Caki2 (cell line): ENCODE measurements at regions not wholly inside any gene's neighbourhood (a gene's known extent, or its start where the extent isn't known, plus 50 kb on each side); places are given as distances from the start of the nearest gene placed in this dataset.
"Not testable (repeated sequence)": the region's sequence is repeated elsewhere in the genome, so short reads cannot be mapped to it uniquely, and the experiment has no call there.

Source experiments
- DNase-seq: peaks from one replicate; pipeline ENCODE4 v3.0.0-alpha.2; 2015; ENCODE audit warnings: low read depth
- in situ Hi-C: cut with HindIII; loops from 2 replicates; pipeline ENCODE4 v1.10.0; 2016; ENCODE audit warnings: low sequenced_read_pairs, low pct_unique_long_range_greater_than_20kb, mixed read lengths

DNA sequence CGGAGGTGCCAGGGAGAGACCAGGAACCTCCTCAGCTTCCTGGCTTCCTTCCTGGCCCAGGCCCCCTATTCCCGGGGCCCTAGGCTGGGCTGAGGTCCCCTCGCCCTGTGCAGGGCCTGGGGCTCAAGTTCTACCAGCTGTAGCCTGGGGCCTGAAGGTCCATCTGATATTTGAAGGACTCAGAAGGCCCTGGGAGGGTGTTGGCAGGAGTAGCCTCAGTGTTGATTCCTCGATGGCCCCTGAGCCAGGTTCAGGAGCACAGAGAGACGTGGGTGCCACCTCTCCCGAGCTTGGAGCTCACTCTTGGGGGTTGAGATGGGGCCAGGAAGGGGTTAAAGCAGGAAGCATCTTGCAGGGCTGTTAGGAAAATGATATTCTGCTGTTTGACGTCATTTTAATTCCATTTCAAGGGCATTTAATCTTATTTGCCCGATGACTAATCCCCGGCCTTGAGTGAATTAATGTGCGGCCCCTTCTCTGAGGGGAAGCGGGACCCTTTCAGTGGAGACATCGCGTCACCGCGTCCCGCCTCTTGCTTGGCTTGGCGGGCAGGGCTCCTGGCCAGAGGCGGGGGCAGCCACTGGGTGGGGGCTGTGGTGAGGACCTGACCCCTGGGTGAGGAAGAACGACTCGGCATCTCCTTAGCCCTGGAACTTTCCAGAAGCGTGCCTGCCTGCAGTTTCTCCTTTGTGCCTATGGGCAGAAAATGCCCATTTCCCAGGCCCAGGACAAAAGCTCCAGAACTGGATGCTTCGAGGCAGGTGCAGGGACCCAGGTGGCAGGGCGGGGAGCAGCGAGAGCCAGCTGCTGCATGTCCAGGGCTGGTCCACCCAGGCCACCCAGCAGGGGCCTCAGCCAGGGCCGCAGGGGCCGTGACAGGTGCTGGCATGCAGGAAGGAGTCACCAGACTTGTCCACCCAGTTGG is 158.3 kb downstream of the KIF26A start:
- no peak for DNase-seq
- in situ Hi-C loops: no loop called here

DNA sequence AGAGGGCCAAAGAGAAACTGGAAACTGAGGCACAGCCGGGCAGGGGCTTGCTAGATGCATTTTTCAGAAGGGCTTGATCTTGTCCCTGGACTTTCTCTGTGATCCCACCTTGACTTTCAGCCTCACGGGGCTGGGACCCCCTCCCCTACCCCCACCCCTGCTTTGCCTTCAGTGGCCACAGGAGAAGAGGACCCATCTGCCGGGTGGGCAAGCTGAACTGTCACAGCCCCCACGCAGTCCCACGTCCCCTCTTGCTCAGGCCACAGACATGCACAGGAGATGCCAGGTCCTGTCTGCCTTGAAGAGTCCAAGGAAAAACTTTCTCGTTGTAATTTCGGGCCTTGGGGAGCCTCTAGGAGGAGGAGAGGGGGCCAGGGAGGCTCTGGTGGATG is 158.9 kb downstream of the KIF26A start:
- in situ Hi-C loops: no loop called here
- DNase-seq: no peak

- no peak for DNase-seq
- in situ Hi-C loops: no loop called here
These were observed 159.5 kb downstream of the KIF26A start for GRCh38 chr14:104297721-104298401.

DNA sequence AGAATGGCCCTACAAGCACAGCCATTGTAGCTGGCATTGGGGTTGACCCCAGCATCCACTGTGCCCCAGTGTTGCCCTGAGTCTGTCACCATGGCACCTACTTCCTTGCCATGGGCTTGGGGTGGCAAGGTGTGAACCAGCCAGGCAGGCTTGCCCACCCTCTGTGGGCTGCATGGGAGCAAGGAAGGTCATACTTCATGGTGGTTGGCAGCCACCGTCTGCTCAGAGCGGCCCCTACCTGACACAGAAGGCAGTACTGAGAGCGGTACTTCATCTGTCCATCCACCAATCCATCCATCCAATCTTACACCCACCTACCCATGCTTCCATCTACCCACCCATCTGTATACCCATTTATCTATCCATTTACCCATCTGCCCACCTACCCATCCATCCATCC is 160.1 kb downstream of the KIF26A start:
- in situ Hi-C loops: no loop called here
- DNase-seq: no peak

- DNase-seq: no peak
- in situ Hi-C loops: no loop called here
These were observed 161.8 kb downstream of the KIF26A start for GRCh38 chr14:104299993-104300761.

DNA sequence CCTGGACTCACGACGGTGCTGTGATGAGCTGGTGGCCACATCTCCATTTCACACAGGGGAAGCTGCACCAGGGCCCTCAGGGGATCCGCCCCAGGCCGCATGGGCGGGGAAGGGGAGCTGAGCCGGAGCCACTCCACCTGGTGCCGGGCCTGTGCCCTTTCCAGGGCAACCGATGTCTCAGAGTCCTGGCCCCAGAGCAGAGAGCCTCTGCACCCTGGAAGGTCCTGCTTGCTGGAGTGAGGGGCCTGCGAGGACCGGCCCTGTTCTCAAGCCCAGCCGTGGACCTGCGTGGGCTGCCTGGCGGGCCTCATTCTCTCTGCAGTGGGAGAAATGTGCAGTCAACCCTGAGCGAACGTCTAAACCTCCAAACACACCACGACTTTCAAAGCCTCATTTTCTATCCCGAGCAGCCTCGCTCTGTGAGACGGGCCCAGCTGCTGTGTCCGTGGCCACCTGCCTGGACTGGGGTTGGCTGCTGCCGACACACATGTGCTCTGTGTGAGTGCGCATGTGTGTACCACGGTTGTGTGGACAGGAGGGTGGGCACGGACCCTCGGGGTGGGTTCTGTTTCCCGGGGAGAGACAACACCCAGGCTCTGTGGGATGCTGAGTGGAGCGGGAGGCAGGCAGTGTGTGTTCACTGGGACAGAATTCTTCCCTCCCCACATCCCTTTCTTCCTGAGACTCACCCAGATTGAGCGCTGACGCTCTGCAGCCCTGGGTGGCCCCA is 163.5 kb downstream of the KIF26A start:
- no peak for DNase-seq
- in situ Hi-C loops: no loop called here

GRCh38 chr14:104302794-104303405 is 164.5 kb downstream of the KIF26A start:
- in situ Hi-C loops: no loop called here
- DNase-seq: no peak

- DNase-seq: no peak
- in situ Hi-C loops: no loop called here
These were observed 165.5 kb downstream of the KIF26A start for GRCh38 chr14:104303705-104304425.

DNA sequence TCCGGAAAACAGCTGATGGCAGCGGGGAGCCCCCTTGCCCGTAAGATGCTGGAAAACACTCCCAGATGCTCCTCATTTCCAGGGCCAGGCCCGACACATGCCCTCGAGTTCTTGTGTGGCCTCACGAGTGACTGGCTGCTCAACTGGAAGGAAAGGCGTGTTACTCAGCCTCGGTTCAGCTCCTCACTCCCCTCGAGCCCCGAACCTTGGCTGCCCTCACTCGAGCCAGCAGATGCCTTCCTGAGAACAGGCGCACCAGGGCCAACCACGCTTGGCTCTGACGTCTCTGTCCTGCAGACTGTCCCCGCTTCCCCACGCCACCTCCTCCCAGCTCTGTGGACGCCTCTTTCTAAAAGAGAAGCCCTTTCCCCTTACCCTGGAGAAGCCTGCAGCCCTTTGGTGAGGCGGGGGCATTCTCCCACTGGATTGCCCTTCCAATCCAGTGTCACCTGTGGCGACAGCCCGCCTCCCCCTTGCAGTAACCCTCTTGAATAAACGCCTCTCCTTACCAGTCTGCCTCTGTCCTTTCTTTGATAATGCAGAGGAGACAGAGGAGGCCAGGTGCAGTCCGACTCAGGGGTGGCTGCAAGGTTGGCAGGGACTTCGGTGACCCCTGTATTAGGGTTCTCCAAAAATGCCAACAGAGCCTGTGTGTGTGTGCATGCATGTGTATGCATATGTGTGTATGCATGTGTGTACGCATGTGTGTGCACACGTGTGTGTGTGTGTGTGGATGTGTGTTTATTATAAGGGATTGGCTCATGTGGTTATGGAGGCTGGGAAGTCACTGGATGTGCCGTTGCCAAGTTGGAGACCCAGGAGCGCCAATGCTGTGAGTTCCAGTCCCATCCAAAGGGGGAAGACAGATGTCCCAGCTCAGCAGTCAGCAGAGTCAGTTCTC is 166.3 kb downstream of the KIF26A start:
- in situ Hi-C loops: no loop called here
- DNase-seq: no peak

GRCh38 chr14:104305511-104306449 is 167.4 kb downstream of the KIF26A start:
- in situ Hi-C loops: no loop called here
- DNase-seq: no peak

DNA sequence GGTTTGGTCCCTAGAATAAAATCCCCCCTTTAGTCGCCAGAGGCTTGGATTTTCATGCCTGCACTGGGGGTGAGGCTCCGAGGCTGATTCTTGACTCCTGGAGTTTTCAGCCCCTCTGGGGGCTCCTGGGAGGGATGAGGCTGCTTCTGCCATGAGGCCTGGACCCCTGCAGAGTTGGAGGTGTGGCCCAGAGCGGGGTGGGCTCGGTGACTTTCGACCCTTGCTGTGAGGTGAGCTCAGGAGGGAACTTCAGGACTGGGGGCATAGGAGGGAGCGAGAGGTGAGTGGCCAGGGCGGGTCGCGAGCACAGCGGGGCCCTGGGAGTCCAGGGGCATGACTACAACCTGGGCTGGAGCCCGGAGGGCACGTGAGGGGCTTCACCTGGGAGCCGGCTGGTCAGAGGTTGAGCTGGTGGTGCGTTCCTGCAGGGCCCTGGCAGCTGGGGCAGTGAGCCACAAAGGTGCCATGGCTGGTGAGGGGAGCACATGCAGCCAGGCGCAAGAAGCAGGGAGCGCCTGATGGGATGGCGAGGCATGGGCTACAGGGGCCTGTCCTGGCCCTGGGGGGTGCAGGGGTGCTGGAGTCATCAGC is 168.2 kb downstream of the KIF26A start:
- in situ Hi-C loops: no loop called here
- no peak for DNase-seq

- DNase-seq: no peak
- in situ Hi-C loops: no loop called here
These were observed 168.8 kb downstream of the KIF26A start for GRCh38 chr14:104307246-104307626.

DNA sequence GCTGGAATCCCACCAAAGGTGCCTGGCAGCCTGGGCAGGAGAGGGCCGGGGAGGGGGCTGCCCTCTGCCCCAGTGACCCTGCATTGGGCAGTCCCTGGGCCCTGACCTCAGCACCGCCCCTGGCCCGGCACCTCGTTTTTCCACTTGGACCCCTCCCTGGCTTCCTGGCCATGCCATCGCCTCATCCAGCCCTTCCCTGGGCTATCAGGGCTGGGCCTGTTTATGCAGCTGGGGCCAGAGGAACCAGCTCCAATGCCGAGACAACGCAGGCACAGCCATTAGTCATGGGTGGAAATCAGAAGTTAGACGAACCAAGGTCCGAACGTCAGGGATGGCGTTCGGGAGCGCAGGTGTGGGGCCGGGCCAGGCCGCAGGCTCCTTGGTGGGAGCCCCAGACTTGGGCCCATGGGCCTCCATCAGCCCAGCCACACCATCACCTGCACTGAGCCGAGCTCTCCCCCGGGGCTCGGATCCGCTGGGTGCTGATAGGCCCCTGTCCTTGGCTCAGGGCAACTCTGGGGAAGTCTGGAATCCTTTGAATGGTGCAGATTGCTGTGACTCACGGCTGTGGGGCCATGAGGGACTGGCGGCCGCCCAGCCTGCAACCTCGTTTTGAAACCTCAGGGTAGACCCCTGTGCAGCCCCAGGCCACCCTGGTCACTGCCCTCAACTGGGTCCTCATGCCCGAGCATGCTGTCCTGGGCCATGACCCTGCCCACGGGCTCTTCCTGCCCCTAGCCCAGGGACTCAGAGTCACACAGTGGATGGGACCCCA is 169.4 kb downstream of the KIF26A start:
- in situ Hi-C loops: no loop called here
- no peak for DNase-seq

DNA sequence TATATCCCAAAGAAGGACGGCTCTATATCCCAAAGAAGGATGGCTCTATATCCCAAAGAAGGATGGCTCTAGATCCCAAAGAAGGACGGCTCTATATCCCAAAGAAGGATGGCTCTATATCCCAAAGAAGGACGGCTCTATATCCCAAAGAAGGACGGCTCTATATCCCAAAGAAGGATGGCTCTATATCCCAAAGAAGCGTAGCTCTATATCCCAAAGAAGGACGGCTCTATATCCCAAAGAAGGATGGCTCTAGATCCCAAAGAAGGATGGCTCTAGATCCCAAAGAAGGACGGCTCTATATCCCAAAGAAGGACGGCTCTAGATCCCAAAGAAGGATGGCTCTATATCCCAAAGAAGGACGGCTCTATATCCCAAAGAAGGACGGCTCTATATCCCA is 170.1 kb downstream of the KIF26A start:
- DNase-seq, in situ Hi-C loops: not testable (repeated sequence)
